Astrocyte (in vitro differentiated cells and primary cell): ENCODE measurements at regions not wholly inside any gene's neighbourhood (a gene's known extent, or its start where the extent isn't known, plus 50 kb on each side); places are given as distances from the start of the nearest gene placed in this dataset.

Experiments used
- CTCF ChIP-seq: IDR thresholded peaks from 2 replicates; pipeline ENCODE4 v1.5.1; 2011; ENCODE audit warnings: low read depth, mild to moderate bottlenecking, inconsistent platforms, low read length, moderate library complexity; ENCODE audit not compliant: insufficient read depth
- EZH2 ChIP-seq: IDR thresholded peaks from 2 replicates; pipeline ENCODE4 v1.6.1; 2012; ENCODE audit warnings: mild to moderate bottlenecking, low read length, inconsistent platforms; ENCODE audit not compliant: insufficient read depth

GRCh38 chr2:18643326-18644114 lies 54.2 kb upstream of the NT5C1B start:
- no peak for TF ChIP-seq CTCF
- TF ChIP-seq EZH2: no peak
